Stimulated activated CD4-positive, alpha-beta T cell treated with anti-CD3 and anti-CD28 coated beads, Interleukin-2, amount 100 ng/mL, for 24 hours (primary cell): ENCODE measurements at regions not wholly inside any gene's neighbourhood (a gene's known extent, or its start where the extent isn't known, plus 50 kb on each side); places are given as distances from the start of the nearest gene placed in this dataset.

Experiments used
- DNase-seq, 2 donors: peaks; one replicate each; pipeline ENCODE4 v3.0.0-alpha.2; 2020

DNA sequence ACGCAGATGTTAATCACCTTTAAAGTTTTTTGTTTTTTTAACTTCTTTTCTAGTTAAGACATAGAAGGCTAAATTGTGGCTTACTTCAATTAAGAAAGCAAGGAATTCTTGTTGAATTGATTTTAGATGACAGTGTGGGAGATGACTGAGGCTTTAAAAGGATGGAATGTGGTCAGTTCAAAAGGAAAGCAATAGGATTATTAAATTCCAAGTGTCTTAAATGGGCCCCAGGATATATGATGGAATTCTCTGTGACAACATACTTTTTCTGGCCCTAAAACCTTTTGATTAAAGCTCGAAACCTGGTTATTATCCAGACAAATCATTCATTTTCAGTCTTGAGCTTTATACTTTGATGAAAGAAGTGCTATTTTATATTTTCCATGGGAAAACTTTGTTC lies 179.0 kb upstream of the TMEFF2 start:
- DNase-seq, result no peak

DNA sequence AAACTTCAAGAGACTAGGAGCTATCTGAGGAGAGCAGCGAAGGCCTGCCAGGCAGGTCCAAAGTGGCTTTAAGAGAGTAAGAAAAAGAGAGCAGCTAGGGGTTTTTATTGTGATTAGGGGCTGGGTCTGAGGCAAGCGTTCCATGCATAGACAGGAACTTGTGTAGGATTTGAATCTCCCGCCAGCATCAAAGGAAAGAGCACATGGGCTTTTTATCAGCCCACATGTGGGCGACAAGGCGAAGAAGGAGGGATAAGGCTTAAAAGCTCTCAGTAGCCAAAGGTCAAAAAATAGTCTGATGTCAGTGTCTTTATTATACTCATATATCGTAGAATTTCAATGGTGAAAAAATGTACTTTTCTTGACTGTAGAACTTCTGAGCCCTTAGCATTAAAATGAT lies 178.5 kb upstream of the TMEFF2 start:
- DNase-seq, result no peak

DNA sequence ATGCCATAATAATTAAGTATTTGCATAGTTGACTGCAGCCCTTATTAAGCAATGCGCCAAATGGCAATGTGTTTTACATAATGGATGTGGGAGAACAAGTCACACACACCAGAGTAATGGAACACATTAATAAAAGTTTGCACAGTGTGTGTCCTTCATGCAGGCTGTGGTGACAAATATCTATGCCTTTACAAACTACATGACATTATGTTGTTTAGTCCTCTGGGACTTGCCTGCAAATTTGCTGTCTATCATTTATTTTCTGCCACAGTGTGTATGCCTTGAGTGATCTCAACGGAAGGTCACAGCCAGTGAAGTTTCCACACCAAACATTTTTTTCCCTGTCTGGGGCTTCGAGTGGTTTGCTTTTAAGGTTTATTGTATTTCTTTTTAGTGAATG lies 175.2 kb upstream of the TMEFF2 start:
- no peak for DNase-seq

GRCh38 chr2:192357217-192357616 lies 162.5 kb upstream of the TMEFF2 start:
- no peak for DNase-seq

DNA sequence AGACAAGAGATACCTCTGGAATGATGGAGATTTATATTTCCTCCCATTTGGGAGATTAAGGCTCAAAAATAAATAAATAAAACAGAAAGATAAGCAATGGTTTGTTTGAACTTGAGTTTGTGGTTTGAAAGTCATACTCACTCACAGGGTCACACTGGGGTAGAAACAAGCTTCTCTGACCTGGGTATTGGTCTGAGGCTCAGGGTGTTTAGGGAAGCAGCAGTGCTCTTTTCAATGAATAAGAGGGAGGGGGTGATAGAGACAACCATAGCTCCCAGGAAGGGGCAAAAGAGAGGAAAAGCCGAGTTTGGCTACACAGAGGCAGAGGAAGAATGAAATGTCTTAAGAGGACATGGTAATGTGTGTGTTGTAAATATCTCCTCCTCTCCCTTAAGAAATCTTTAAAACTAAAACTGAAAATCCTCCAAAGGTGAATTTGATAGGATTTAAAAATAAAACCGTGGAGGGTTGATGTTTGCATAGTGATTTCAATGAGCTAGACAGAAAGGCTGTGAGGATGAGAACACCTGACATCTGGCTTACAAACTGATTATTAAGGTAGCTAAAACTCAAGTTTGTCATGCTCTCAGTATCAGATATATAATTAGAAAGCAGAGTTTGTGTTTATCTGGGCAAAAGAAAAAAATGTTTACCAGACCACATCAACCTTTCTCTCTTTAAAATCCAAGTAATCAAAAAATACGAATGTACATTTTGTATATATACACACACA lies 159.9 kb upstream of the TMEFF2 start:
- DNase-seq, result no peak

- no peak for DNase-seq
Observed at GRCh38 chr2:192347542-192347941, 152.8 kb upstream of the TMEFF2 start.

GRCh38 chr2:192345287-192345686 lies 150.6 kb upstream of the TMEFF2 start:
- DNase-seq, result no peak

DNA sequence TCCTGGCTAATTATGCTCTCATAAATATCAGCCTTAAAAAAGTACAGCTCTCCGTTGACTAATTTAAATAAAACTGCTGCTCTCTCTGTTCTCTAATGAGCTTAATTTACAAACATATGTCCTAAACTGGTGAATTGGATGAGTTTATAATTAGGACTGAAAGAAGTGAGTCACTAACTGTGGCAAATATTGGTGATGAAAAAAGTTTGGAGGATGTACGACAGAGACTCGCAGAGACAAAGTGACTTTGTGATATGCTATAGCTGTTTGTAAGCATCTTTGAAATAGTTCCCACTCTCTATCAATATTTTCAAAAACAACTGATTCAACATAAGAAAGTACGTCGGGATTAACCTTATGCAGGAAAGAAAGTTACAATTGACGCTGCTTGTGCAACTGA lies 138.9 kb upstream of the TMEFF2 start:
- no peak for DNase-seq

DNA sequence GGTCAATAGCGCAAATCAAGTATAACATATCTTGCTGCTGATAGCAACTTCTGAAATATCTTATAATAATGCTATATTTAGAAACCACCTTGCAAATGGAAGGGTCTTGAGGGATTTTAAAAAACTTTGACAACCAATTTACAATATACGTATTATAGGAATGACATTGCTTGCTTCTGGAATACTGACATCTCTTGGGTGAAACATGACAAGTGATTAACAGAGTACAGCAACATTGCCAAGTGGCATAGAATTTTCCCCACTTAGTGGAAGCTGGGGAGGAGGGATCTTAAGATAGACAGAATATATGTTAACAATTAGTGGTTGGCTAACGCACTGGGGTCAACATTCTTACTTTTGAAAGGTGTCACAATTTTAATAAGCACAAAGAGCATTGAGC lies 133.6 kb upstream of the TMEFF2 start:
- DNase-seq, result no peak

DNA sequence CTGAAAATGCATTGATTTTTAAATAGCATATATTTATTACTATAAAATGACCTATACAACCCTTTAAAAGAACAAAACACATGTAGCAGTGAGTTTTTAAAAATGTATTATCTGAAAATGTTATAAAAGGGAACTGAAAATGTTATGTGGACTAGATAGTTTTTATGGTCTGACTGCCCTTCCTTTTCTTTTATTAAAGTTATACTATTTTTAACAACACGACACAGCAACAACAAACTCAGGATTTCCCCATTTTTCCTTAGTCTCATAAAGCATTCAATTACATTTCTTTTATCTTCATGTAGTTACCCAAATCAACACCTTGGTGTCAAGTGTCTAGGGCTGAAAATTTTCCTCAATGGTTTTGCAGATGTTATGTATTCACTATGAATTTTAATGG lies 132.8 kb upstream of the TMEFF2 start:
- no peak for DNase-seq

GRCh38 chr2:192315543-192315942 lies 120.8 kb upstream of the TMEFF2 start:
- DNase-seq, result no peak

DNA sequence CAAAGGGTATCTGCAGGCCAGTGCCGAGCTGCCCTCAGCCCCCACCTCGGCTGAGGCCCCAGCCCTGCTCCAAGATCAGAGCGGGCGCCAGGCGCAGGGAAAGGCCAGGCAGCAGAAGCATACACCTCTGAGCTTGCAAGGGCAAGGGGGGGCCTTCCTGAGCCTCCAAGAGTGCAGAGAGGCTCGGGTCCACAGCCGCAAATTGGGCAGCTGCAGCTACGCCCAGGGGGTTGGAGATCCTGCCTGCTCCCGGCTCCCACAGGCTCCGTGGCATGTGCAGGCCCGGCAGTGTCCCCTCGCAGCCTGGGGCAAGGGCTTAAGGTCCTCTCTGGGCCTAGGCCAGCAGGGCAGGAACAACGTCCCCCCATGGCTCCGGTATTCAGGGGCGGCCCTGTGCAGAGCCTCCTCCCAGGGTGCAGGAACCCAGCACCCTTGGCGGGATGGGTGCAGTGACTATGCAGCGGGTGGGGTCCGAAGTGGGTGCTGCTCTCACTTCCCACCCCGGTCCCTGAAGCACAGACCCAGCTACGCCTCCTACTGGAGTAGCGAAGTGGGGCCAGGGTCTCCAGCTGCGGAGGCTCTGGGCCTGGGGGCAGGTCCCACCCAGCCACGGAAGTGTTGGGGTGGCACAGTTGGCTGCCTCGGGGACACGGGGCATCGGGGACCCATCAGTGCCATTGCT lies 120.2 kb upstream of the TMEFF2 start:
- no peak for DNase-seq

- DNase-seq, result no peak
Observed at GRCh38 chr2:192313773-192314172, 119.0 kb upstream of the TMEFF2 start.

GRCh38 chr2:192311701-192312460 lies 117.1 kb upstream of the TMEFF2 start:
- DNase-seq, result no peak

DNA sequence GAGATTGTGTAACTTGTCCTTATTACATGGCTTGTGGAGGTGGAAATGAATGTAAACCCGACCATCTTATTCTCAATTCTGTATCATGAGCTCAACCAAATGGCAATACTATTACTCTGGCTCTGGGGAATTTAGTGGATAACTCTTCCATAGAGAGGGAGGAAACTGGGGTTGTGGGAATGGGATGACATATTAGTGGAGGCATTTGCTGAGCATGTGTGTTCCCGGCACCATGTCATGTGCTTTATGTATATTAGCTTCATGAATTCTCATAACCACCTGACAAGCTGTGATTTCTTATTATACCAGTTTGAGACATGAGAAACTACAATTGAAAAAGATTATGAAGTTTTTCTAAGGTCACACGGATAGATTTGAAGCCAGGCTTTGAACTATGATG lies 112.8 kb upstream of the TMEFF2 start:
- DNase-seq, result no peak

GRCh38 chr2:192298664-192299063 lies 103.9 kb upstream of the TMEFF2 start:
- DNase-seq, result no peak

DNA sequence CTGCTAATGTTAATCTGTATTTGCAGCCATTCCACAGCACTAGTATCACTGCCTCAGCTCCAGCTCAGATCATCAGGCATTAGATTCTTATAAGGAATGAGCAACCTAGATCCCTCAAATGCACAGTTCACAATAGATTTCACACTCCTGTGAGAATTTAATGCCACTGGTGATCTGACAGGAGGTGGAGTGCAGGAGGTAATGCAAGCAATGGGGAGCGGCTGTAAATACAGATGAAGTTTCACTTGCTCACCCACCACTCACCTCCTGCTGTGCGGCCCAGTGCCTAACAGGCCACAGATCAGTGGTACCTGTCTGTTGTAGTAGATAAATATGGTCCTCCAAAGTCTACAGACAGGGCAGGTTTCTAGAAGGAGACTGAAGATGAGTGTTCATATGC lies 97.7 kb upstream of the TMEFF2 start:
- no peak for DNase-seq

DNA sequence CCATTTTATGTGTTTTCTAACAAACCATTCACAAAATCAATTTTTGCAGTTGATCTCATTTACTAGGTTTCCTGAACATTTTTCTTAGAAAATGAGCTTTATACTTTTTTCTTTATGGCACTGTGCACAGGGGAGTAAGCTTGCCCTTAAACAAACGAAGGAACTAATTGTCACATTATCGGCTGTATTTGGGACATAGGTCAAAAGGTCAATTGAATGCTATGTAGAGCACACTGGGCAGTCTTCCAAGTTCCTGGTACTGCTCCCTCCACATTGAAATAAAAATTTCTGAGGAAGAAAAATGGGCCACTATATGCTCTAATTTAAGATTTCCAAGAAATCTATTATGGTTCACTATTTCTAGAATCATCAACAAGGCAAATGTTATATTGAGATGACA lies 93.6 kb upstream of the TMEFF2 start:
- DNase-seq, result no peak

- no peak for DNase-seq
Observed at GRCh38 chr2:192286093-192286701, 91.5 kb upstream of the TMEFF2 start.

DNA sequence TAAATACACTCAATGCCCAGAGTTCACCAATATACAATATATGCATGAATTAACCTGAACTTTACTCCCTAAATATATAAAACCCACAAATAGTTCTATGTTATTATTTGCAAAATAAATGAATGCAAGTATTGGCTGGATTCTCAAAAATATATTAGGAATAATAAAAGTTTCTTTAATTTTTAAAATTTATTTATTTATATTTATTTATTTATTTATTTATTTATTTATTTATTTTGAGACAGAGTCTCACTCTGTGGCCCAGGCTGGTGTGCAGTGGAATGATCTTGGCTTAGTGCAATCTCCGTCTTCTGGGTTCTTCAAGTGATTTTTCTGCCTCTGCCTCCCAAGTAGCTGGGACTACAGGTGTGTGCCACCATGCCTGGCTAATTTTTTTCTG lies 88.7 kb upstream of the TMEFF2 start:
- no peak for DNase-seq

DNA sequence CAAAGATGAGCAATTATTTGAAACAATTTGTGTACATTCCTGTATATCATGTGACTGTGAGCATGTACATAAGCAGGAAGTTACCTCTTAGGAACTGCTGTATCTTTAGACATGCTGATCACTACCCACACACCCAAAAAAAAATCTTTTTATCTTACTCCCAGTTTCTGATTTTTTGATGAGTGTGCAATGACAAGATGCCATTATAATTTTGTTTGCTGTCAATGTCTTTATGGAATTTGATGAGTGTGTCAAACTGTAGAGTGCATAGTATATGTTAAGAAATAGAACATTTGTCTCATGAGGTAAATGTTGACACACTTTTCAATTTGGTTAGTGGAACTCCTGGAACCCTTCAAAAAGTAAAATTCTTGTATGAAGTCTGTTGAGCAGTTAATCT lies 84.0 kb upstream of the TMEFF2 start:
- no peak for DNase-seq

DNA sequence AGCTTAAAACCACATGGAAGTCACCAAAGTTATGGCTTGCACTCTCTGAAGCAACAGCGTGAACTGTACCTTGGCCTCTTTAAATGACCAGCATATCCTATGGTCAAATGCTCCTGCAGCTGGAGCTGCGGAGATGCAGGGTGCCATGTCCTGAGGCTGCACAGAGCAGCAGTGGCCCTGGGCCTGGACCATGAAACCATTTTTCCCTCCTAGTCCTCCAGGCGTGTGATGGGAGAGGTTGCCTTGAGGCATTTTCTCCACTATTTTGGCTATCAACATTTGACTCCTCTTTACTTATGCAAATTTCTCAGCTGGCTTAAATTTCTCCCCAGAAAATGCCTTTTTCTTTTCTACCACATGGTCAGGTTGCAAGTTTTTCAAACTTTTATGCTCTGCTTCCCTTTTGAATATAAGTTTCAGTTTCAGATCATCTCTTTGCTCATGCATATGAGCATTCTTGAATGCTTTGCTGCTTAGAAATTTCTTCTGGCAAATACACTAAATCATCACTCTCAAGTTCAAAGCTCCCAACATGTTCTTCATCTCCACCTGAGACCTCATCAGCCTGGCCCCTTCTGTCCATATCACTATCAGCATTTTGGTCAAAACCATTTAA lies 82.9 kb upstream of the TMEFF2 start:
- no peak for DNase-seq

- DNase-seq, result no peak
Observed at GRCh38 chr2:192275632-192276031, 80.9 kb upstream of the TMEFF2 start.
